ENCODE measurements at regions not wholly inside any gene's neighbourhood (a gene's known extent, or its start where the extent isn't known, plus 50 kb on each side); places are given as distances from the start of the nearest gene placed in this dataset.

- TF ChIP-seq CTCF (IDR thresholded peaks at IDR 0.05): no peak
- TF ChIP-seq POLR2A (IDR thresholded peaks at IDR 0.05): no peak
Observed at GRCh38 chr1:221795380-221795779, 53.5 kb upstream of the DUSP10 start.

Data from sigmoid colon (tissue), 3 donors.